Astrocyte (in vitro differentiated cells and primary cell): ENCODE measurements at regions not wholly inside any gene's neighbourhood (a gene's known extent, or its start where the extent isn't known, plus 50 kb on each side); places are given as distances from the start of the nearest gene placed in this dataset.

Source experiments
- CTCF ChIP-seq: IDR thresholded peaks from 2 replicates; pipeline ENCODE4 v1.5.1; 2011; ENCODE audit warnings: low read depth, mild to moderate bottlenecking, inconsistent platforms, low read length, moderate library complexity; ENCODE audit not compliant: insufficient read depth
- EZH2 ChIP-seq: IDR thresholded peaks from 2 replicates; pipeline ENCODE4 v1.6.1; 2012; ENCODE audit warnings: mild to moderate bottlenecking, low read length, inconsistent platforms; ENCODE audit not compliant: insufficient read depth

GRCh38 chr9:16331527-16331926, 538.9 kb downstream of the BNC2 start:
- no peak for TF ChIP-seq CTCF
- no peak for TF ChIP-seq EZH2
